OCI-LY3 (cell line): ENCODE measurements at regions not wholly inside any gene's neighbourhood (a gene's known extent, or its start where the extent isn't known, plus 50 kb on each side); places are given as distances from the start of the nearest gene placed in this dataset.

ENCODE experiments used
- CTCF ChIP-seq: fragments of 200-600, 300-600 bp; sonication (generic); IDR thresholded peaks from 2 replicates; pipeline ENCODE4 v1.5.1; 2014; ENCODE audit warnings: antibody characterized with exemption, low read length, low read depth
- EZH2phosphoT487 ChIP-seq: fragments of 200-600 bp; shearing (Covaris generic); IDR thresholded peaks from 2 replicates; pipeline ENCODE4 v1.6.1; 2018; ENCODE audit warnings: antibody characterized with exemption, mixed run types, low read depth

DNA sequence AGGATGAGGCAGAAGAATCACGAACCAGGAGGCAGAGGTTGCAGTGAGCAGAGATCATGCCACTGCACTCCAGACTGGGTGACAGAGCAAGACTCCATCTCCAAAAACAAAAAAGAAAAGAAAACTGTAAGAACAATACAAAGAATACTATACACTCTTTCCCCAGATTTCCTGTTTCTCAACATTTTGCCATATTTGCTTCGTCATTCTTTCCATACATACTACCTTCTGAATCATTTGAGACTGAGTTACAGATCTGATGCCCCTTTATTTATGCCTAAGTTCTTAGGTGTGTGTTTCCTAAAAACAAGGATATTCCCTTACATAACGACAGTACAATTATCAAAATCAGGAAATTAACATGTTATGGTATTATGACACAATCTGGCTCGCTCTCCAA lies 168.4 kb upstream of the CELF2 start:
- no peak for TF ChIP-seq CTCF
- no peak for TF ChIP-seq EZH2phosphoT487
